ENCODE measurements at regions not wholly inside any gene's neighbourhood (a gene's known extent, or its start where the extent isn't known, plus 50 kb on each side); places are given as distances from the start of the nearest gene placed in this dataset.

DNA sequence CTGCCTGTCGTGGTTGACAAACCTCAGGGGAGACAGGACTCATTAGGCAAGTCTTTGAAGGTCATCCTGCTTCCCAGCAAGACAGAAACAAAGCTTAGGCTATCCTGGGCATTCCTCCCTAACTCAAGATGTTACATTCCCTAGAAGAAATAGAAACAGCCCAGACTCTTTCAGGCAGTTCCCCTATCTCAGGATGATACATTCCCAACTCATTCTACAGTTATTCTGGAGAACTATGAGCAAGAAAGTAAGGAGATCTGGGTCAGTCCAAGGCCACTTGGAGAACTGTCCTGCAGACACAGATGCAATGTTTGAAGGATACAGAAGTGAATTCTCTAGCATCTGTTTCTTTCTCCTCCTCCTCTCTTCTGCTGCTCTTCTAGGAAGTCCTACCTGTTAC is 220.1 kb upstream of the NCKAP5 start:
- no peaks in the 10 kb centered on the region for H3K27me3 ChIP-seq
- no peaks in the 10 kb centered on the region for H3K36me3 ChIP-seq
- no peaks in the 10 kb centered on the region for H3K4me1 ChIP-seq
- TF ChIP-seq POLR2A (IDR thresholded peaks at IDR 0.05) (no peak), CTCF (IDR thresholded peaks at IDR 0.05) (no peak)
- intact Hi-C loops (cut with DNase I), result loop anchor here in 1 of 10 donors (10.0 kb wide), 1 partner anchor 224 kb away; the partner anchor contains the start of gene NCKAP5
- H3K4me3 ChIP-seq, result no peak overlapping the region
- 25 to 63% (median 37%) methylated on average over 1 of the region's 1 CpG for WGBS, 4 donors
- ATAC-seq (no peak), DNase-seq (no peak)
- peaks cover 0 to 8% (median 0%) of the 10 kb centered on the region in 12 donors for H3K9me3 ChIP-seq
- no peak overlapping the region for H3K27ac ChIP-seq

- no peak for ATAC-seq
- DNase-seq, result no peak
- intact Hi-C loops (cut with DNase I), result loop anchor here in 1 of 10 donors (10.0 kb wide), 1 partner anchor 225 kb away; the partner anchor contains the start of gene NCKAP5
- TF ChIP-seq POLR2A (IDR thresholded peaks at IDR 0.05) (no peak), CTCF (IDR thresholded peaks at IDR 0.05) (no peak)
- no peaks in the 10 kb centered on the region for H3K27me3 ChIP-seq
- peaks cover 0 to 19% (median 7%) of the 10 kb centered on the region in 12 donors for H3K9me3 ChIP-seq
- H3K27ac ChIP-seq, result no peak overlapping the region
- H3K4me1 ChIP-seq, result no peaks in the 10 kb centered on the region
- H3K4me3 ChIP-seq, result no peak overlapping the region
- no peaks in the 10 kb centered on the region for H3K36me3 ChIP-seq
- 54 to 62% (median 60%) methylated on average over 4 of the region's 4 CpGs for WGBS, 4 donors
These were observed 221.5 kb upstream of the NCKAP5 start for GRCh38 chr2:133789743-133790142.

GRCh38 chr2:133790711-133791110 is 222.4 kb upstream of the NCKAP5 start:
- Histone ChIP-seq H3K9me3 (peaks cover 0 to 25% (median 8%) of the 10 kb centered on the region in 12 donors), H3K36me3 (no peaks in the 10 kb centered on the region), H3K4me1 (no peaks in the 10 kb centered on the region), H3K27ac (no peak overlapping the region), H3K27me3 (no peaks in the 10 kb centered on the region), H3K4me3 (no peak overlapping the region)
- TF ChIP-seq CTCF (IDR thresholded peaks at IDR 0.05), result no peak
- no peak for TF ChIP-seq POLR2A (IDR thresholded peaks at IDR 0.05)
- DNase-seq, result no peak
- 73 to 81% (median 79%) methylated on average over 1 of the region's 1 CpG for WGBS, 4 donors
- ATAC-seq, result no peak
- intact Hi-C loops (cut with DNase I), result no loop called here

DNA sequence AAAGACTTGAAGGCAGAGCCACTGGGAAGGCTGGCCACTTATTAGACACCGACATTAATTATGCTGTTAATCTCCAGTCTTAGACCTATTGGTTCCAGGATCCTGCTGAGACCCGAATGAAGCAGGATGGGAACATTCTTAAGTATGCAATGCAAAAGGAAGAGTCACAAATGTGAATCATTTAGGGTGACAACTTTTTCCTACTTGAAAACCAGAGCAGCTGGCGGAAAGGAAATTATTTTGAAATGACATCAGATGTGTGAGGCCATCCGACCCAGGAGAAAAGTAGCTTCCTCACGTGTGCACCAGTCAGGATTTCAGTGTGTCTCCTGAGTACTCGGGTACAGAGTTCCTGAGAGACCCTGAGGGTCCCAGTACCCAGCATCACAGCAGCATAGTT is 222.9 kb upstream of the NCKAP5 start:
- H3K9me3 ChIP-seq, result peaks cover 0 to 25% (median 8%) of the 10 kb centered on the region in 12 donors
- H3K4me3 ChIP-seq, result no peak overlapping the region
- ATAC-seq, result no peak
- H3K27me3 ChIP-seq, result no peaks in the 10 kb centered on the region
- no peaks in the 10 kb centered on the region for H3K4me1 ChIP-seq
- 53 to 62% (median 54%) methylated on average over 6 of the region's 6 CpGs for WGBS, 4 donors
- H3K27ac ChIP-seq, result no peak overlapping the region
- no peak for DNase-seq
- no peaks in the 10 kb centered on the region for H3K36me3 ChIP-seq
- intact Hi-C loops (cut with DNase I), result no loop called here
- TF ChIP-seq CTCF (IDR thresholded peaks at IDR 0.05) (no peak), POLR2A (IDR thresholded peaks at IDR 0.05) (no peak)
